DND-41 (cell line): ENCODE measurements at regions not wholly inside any gene's neighbourhood (a gene's known extent, or its start where the extent isn't known, plus 50 kb on each side); places are given as distances from the start of the nearest gene placed in this dataset.
"Not testable (repeated sequence)": the region's sequence is repeated elsewhere in the genome, so short reads cannot be mapped to it uniquely, and the experiment has no call there.

ENCODE experiments used
- ATAC-seq: fragments of 200-7000 bp; cut with Tn5 transposase; 3 replicates; pipeline ENCODE4 v1.9.1; 2021; ENCODE audit warnings: low read depth; ENCODE audit not compliant: insufficient read depth
- DNase-seq: peaks from one replicate; pipeline ENCODE4 v3.0.0-alpha.2; 2020
- H2AFZ ChIP-seq: 2 replicates; pipeline ENCODE4 v1.6.0; 2012; ENCODE audit warnings: low read depth, low read length
- H3K27ac ChIP-seq: 2 replicates; pipeline ENCODE4 v1.5.1; 2012; ENCODE audit warnings: low read length, inconsistent platforms
- H3K27me3 ChIP-seq: fragments of 200-600 bp; sonication (generic); 2 replicates; pipeline ENCODE4 v1.6.0; 2012; ENCODE audit warnings: low read length, mild to moderate bottlenecking, inconsistent platforms; ENCODE audit not compliant: insufficient read depth, poor library complexity
- H3K36me3 ChIP-seq: 2 replicates; pipeline ENCODE4 v1.5.1; 2012; ENCODE audit warnings: low read length, inconsistent platforms; ENCODE audit not compliant: insufficient read depth
- H3K4me1 ChIP-seq: 2 replicates; pipeline ENCODE4 v1.5.1; 2012; ENCODE audit warnings: mild to moderate bottlenecking, low read length; ENCODE audit not compliant: insufficient read depth
- H3K4me2 ChIP-seq: 2 replicates; pipeline ENCODE4 v1.6.0; 2012; ENCODE audit warnings: mild to moderate bottlenecking, moderate library complexity, low read length, inconsistent platforms; ENCODE audit not compliant: insufficient read depth
- H3K4me3 ChIP-seq, 2 experiments: fragments of 200-600 bp in 1 of 2; shearing (Covaris generic) in 1 of 2; 2 replicates each; pipeline ENCODE4 v1.5.1; 2012 to 2016; ENCODE audit warnings: inconsistent platforms in 2 of 2, low read length in 2 of 2, mild to moderate bottlenecking in 2 of 2, low read depth in 1 of 2, moderate library complexity in 1 of 2
- H3K79me2 ChIP-seq: 2 replicates; pipeline ENCODE4 v1.6.0; 2012; ENCODE audit warnings: low read length, inconsistent platforms; ENCODE audit not compliant: insufficient read depth
- H3K9ac ChIP-seq: 2 replicates; pipeline ENCODE4 v1.6.0; 2012; ENCODE audit warnings: low read depth, mild to moderate bottlenecking, inconsistent platforms, low read length, moderate library complexity
- H3K9me3 ChIP-seq: 2 replicates; pipeline ENCODE4 v1.5.1; 2012; ENCODE audit warnings: low read length, moderate library complexity, mild to moderate bottlenecking, inconsistent platforms; ENCODE audit not compliant: insufficient read depth, severe bottlenecking
- H4K20me1 ChIP-seq: 2 replicates; pipeline ENCODE4 v1.6.0; 2012; ENCODE audit warnings: low read length; ENCODE audit not compliant: insufficient read depth
- CTCF ChIP-seq: IDR thresholded peaks from 2 replicates; pipeline ENCODE4 v1.5.1; 2012; ENCODE audit warnings: borderline replicate concordance, low read length, moderate library complexity, mild to moderate bottlenecking; ENCODE audit not compliant: poor library complexity, severe bottlenecking; ENCODE audit errors: extremely low read depth
- EZH2 ChIP-seq: IDR thresholded peaks from 3 replicates; pipeline ENCODE4 v1.6.1; 2012; ENCODE audit warnings: borderline replicate concordance, low read depth, mild to moderate bottlenecking, moderate library complexity, low read length, inconsistent platforms; ENCODE audit not compliant: severe bottlenecking

DNA sequence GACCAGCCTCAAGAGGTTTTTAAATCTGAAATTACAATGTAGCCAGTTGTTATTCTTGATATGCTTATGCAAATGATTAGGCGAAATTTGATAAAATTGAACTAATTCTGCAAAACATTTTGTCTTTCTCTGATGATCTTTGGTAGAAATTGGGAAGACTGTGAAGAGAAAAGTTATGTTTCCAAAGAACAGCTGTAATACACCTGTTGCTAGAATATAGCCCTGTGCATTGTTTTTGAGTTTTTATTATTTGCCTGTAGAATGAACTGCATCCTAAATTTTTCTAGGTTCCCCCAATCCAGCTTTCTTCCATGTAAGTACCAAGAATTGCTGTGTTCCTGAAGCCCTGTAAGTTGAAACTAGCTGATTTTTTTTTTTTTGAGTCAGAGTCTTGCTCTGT lies 81.5 kb upstream of the RHOU start:
- TF ChIP-seq EZH2 (no peak), CTCF (no peak)
- H3K36me3 ChIP-seq = no peaks in the 10 kb centered on the region
- DNase-seq = no peak
- H3K4me1 ChIP-seq = no peaks in the 10 kb centered on the region
- no peak for ATAC-seq
- no peaks in the 10 kb centered on the region for H3K79me2 ChIP-seq
- H3K4me2 ChIP-seq = no peak overlapping the region
- H3K27ac ChIP-seq = no peak overlapping the region
- H4K20me1 ChIP-seq = peaks cover 4% of the 10 kb centered on the region
- H3K27me3 ChIP-seq = peaks cover 15% of the 10 kb centered on the region
- no peaks in the 10 kb centered on the region for H3K9me3 ChIP-seq
- H3K9ac ChIP-seq = no peak overlapping the region
- no peak overlapping the region for H3K4me3 ChIP-seq
- H2AFZ ChIP-seq = no peak overlapping the region

DNA sequence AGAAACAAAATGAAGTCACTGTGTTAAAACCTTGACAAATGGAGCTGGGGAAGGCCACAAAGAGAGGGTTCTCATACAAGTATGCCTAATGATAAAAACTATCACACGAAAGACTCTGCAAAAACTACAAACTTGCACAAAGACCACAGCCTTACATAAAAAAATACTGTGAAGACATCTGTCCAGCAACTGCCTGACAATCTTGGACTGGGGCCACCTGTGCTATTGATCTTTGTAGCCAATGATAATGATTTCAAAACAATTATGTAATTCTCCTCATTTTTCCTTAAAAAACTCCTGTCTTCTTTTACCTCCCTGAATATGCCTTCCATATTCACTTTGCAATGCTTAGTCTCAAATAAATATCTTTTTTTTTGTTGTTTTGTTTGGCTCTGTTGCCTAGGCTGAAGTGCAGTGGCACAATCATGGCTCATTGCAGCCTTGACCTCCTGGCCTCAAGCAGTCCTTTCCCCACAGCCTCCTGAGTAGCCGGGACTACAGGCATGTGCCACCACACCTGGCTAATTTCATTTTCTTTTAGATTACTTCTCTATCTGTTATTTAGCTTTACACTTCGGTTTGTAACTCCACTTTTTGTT lies 79.4 kb upstream of the RHOU start:
- Histone ChIP-seq H4K20me1 (no peaks in the 10 kb centered on the region), H3K27ac (no peak overlapping the region), H3K4me3 (no peak overlapping the region), H3K4me2 (no peak overlapping the region), H3K79me2 (no peaks in the 10 kb centered on the region), H3K9ac (no peak overlapping the region), H3K4me1 (no peaks in the 10 kb centered on the region), H3K36me3 (no peaks in the 10 kb centered on the region), H3K27me3 (peaks cover 7% of the 10 kb centered on the region), H3K9me3 (no peaks in the 10 kb centered on the region), H2AFZ (no peak overlapping the region)
- TF ChIP-seq CTCF (no peak), EZH2 (no peak)
- ATAC-seq (no peak), DNase-seq (no peak)

DNA sequence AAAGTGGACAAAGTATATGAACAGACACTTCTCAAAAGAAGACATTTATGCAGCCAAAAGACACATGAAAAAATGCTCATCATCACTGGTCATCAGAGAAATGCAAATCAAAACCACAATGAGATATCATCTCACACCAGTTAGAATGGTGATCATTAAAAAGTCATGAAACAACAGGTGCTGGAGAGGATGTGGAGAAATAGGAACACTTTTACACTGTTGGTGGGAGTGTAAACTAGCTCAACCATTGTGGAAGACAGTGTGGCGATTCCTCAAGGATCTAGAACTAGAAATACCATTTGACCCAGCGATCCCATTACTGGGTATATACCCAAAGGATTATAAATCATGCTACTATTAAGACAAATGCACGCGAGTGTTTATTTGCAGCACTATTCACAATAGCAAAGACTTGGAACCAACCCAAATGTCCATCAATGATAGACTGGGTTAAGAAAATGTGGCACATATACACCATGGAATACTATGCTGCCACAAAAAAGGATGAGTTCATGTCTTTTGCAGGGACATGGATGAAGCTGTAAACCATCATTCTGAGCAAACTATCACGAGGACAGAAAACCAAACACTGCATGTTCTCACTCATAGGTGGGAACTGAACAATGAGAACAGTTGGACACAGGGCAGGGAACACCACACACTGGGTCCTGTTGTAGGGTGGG lies 73.1 kb upstream of the RHOU start:
- H3K36me3 ChIP-seq, H3K27me3 ChIP-seq, DNase-seq, H3K4me3 ChIP-seq, H3K27ac ChIP-seq, ATAC-seq, H3K79me2 ChIP-seq, H3K9me3 ChIP-seq, H4K20me1 ChIP-seq, H3K4me1 ChIP-seq, H3K9ac ChIP-seq, H2AFZ ChIP-seq, H3K4me2 ChIP-seq: not testable (repeated sequence)

GRCh38 chr1:228664399-228664914 lies 70.8 kb upstream of the RHOU start:
- H3K36me3 ChIP-seq = no peaks in the 10 kb centered on the region
- no peak overlapping the region for H3K9ac ChIP-seq
- no peak for TF ChIP-seq EZH2
- TF ChIP-seq CTCF = peak; percentile 80
- DNase-seq (peak; percentile 77), ATAC-seq (peak; percentile 62; the same call in 1 of the 3 replicates)
- H4K20me1 ChIP-seq = no peaks in the 10 kb centered on the region
- no peak overlapping the region for H3K4me3 ChIP-seq
- H3K27ac ChIP-seq = no peak overlapping the region
- H3K27me3 ChIP-seq = no peaks in the 10 kb centered on the region
- H3K4me2 ChIP-seq = no peak overlapping the region
- no peaks in the 10 kb centered on the region for H3K9me3 ChIP-seq
- no peak overlapping the region for H2AFZ ChIP-seq
- no peaks in the 10 kb centered on the region for H3K4me1 ChIP-seq
- H3K79me2 ChIP-seq = no peaks in the 10 kb centered on the region
